Endothelial cell of umbilical vein (primary cell): ENCODE measurements at regions not wholly inside any gene's neighbourhood (a gene's known extent, or its start where the extent isn't known, plus 50 kb on each side); places are given as distances from the start of the nearest gene placed in this dataset.

ENCODE experiments used
- BruUV-seq: library from RNA; stranded (reverse); fragments of 400-500 nt; replicated peaks from 2 replicates; lab custom pipeline; 2021; lab: Mats Ljungman, UMichigan
- CTCF ChIA-PET: fragments of 300-600, 350-600 bp; sonication (Branson Sonifier 250); formaldehyde crosslinking; loops from one replicate; lab custom pipeline; 2021; ENCODE audit warnings: antibody characterized with exemption, inconsistent platforms; lab: Charles Lee
- POLR2A ChIA-PET: fragments of 300-600, 350-600 bp; sonication (Branson Sonifier 250); formaldehyde crosslinking; loops from one replicate; lab custom pipeline; 2021; ENCODE audit warnings: antibody characterized with exemption, inconsistent platforms; lab: Charles Lee
- DNase-seq: peaks from one replicate; pipeline ENCODE4 v3.0.0-alpha.2; 2011; ENCODE audit warnings: low read depth, low spot score
- FAIRE-seq: peaks from 2 replicates; lab custom pipeline; 2011; peaks lifted over from hg19 to GRCh38; lab: Jason Lieb, UNC
- H2AFZ ChIP-seq: 2 replicates; pipeline ENCODE4 v1.6.0; 2012; ENCODE audit warnings: low read depth, low read length, control low read depth, inconsistent platforms
- H3K27ac ChIP-seq: 2 replicates; pipeline ENCODE4 v1.5.1; 2011; ENCODE audit warnings: low read depth, mild to moderate bottlenecking, control low read depth, low read length, moderate library complexity; ENCODE audit not compliant: insufficient read depth
- H3K27me3 ChIP-seq, 2 experiments: 2 replicates each; pipeline versions ENCODE4 v1.6.0 to v1.6.1; 2011; ENCODE audit warnings: low read length in 2 of 2, mixed read lengths in 1 of 2; ENCODE audit not compliant: control insufficient read depth in 2 of 2, insufficient read depth in 2 of 2
- H3K36me3 ChIP-seq, 2 experiments: 2 replicates in 1 of 2; 3 replicates in 1 of 2; pipeline ENCODE4 v1.5.1; 2011; ENCODE audit warnings: low read length in 2 of 2, mild to moderate bottlenecking in 1 of 2, moderate library complexity in 1 of 2; ENCODE audit not compliant: control insufficient read depth in 2 of 2, insufficient read depth in 2 of 2; ENCODE audit errors: extremely low read depth in 1 of 2
- H3K4me1 ChIP-seq: 3 replicates; pipeline ENCODE4 v1.5.1; 2011; ENCODE audit warnings: mild to moderate bottlenecking, low read length; ENCODE audit not compliant: control insufficient read depth, insufficient read depth; ENCODE audit errors: extremely low read depth
- H3K4me2 ChIP-seq: 2 replicates; pipeline ENCODE4 v1.6.1; 2011; ENCODE audit warnings: low read length, control low read depth, mixed read lengths; ENCODE audit not compliant: insufficient read depth
- H3K4me3 ChIP-seq, 3 experiments: fragments of 200-600 bp in 1 of 3; sonication (generic), shearing (Covaris generic) in 1 of 3; replicated peaks in 1 of 3; 2 replicates each; pipeline ENCODE4 v1.5.1; 2011 to 2016; ENCODE audit warnings: control low read depth in 3 of 3, low read length in 3 of 3, mild to moderate bottlenecking in 2 of 3, inconsistent platforms in 1 of 3, low read depth in 1 of 3, moderate library complexity in 1 of 3; ENCODE audit not compliant: insufficient read depth in 1 of 3
- H3K79me2 ChIP-seq: 2 replicates; pipeline ENCODE4 v1.6.0; 2012; ENCODE audit warnings: low read length, inconsistent platforms; ENCODE audit not compliant: control insufficient read depth, insufficient read depth
- H3K9ac ChIP-seq: replicated peaks from 2 replicates; pipeline ENCODE3; 2011; ENCODE audit warnings: low read length, control low read depth; ENCODE audit not compliant: insufficient read depth; ENCODE audit errors: extremely low read depth
- H3K9me1 ChIP-seq: replicated peaks from 3 replicates; pipeline ENCODE4 v1.6.0; 2011; ENCODE audit warnings: mild to moderate bottlenecking, low read length; ENCODE audit not compliant: control insufficient read depth, insufficient read depth; ENCODE audit errors: extremely low read depth
- H3K9me3 ChIP-seq: replicated peaks from 2 replicates; pipeline ENCODE4 v1.5.1; 2012; ENCODE audit warnings: low read length, inconsistent platforms; ENCODE audit not compliant: control insufficient read depth, insufficient read depth
- H4K20me1 ChIP-seq: replicated peaks from 2 replicates; pipeline ENCODE3; 2011; ENCODE audit warnings: mild to moderate bottlenecking, low read length; ENCODE audit not compliant: control insufficient read depth, insufficient read depth; ENCODE audit errors: extremely low read depth
- EZH2 ChIP-seq: IDR thresholded peaks from 2 replicates; pipeline ENCODE4 v1.6.1; 2012; ENCODE audit warnings: borderline replicate concordance, low read depth, mild to moderate bottlenecking, moderate library complexity, low read length, inconsistent platforms; ENCODE audit not compliant: severe bottlenecking
- FOS ChIP-seq: IDR thresholded peaks from 2 replicates; pipeline ENCODE4 v1.6.1; 2011; ENCODE audit warnings: mild to moderate bottlenecking, low read length, moderate library complexity, borderline replicate concordance; ENCODE audit not compliant: insufficient read depth
- GATA2 ChIP-seq: IDR thresholded peaks from 2 replicates; pipeline ENCODE4 v1.7.0; 2011; ENCODE audit warnings: low read depth, mild to moderate bottlenecking, moderate library complexity, mixed read lengths, low read length; ENCODE audit not compliant: insufficient read length, insufficient read depth
- JUN ChIP-seq: IDR thresholded peaks from 2 replicates; pipeline ENCODE4 v1.6.1; 2011; ENCODE audit warnings: borderline replicate concordance, low read depth; ENCODE audit not compliant: insufficient read length, insufficient read depth
- MAX ChIP-seq: IDR thresholded peaks from 2 replicates; pipeline ENCODE4 v1.6.1; 2011; ENCODE audit not compliant: insufficient read depth, insufficient read length
- MYC ChIP-seq: IDR thresholded peaks from one replicate; pipeline ENCODE4 v1.6.1; 2011; ENCODE audit warnings: mild to moderate bottlenecking, low read depth, low read length
- POLR2A ChIP-seq: IDR thresholded peaks from 2 replicates; pipeline ENCODE4 v1.6.1; 2012; ENCODE audit warnings: low read depth, mild to moderate bottlenecking, control low read depth, low read length
- POLR2AphosphoS5 ChIP-seq: IDR thresholded peaks from 2 replicates; pipeline ENCODE4 v1.6.1; 2012; ENCODE audit warnings: low read depth, mild to moderate bottlenecking, control low read depth, low read length, moderate library complexity; ENCODE audit not compliant: insufficient read depth
- dilution Hi-C: fragments of 300-500 bp; cut with MboI; formaldehyde crosslinking; loops from one replicate; pipeline ENCODE4 v1.15.0; 2019; ENCODE audit warnings: low sequenced_read_pairs; ENCODE audit not compliant: extremely low pct_ligation_motif_present
- intact Hi-C: fragments of 100-400 bp; cut with micrococcal nuclease; formaldehyde crosslinking; loops from one replicate; pipeline ENCODE4 v1.10.0; 2022
- TF ChIP-seq, protein P1 (sequence below), 2 donors: IDR thresholded peaks; 1 replicate in 1 of 2; 2 replicates in 1 of 2; pipeline ENCODE4 v1.5.1; 2011; ENCODE audit warnings: low read length in 2 of 2, mild to moderate bottlenecking in 2 of 2, moderate library complexity in 2 of 2, control low read depth in 1 of 2, inconsistent platforms in 1 of 2, low read depth in 1 of 2; ENCODE audit not compliant: insufficient read depth in 1 of 2; ENCODE audit errors: extremely low read depth in 1 of 2

GRCh38 chr5:133849116-133849515 is 119.3 kb downstream of the C5orf15 start:
- no peak overlapping the region for H3K27ac ChIP-seq
- no peak for TF ChIP-seq EZH2
- no peak for TF ChIP-seq MAX
- no peak for TF ChIP-seq FOS
- TF ChIP-seq POLR2A: no peak
- TF ChIP-seq POLR2AphosphoS5: no peak
- TF ChIP-seq, protein P1, sequence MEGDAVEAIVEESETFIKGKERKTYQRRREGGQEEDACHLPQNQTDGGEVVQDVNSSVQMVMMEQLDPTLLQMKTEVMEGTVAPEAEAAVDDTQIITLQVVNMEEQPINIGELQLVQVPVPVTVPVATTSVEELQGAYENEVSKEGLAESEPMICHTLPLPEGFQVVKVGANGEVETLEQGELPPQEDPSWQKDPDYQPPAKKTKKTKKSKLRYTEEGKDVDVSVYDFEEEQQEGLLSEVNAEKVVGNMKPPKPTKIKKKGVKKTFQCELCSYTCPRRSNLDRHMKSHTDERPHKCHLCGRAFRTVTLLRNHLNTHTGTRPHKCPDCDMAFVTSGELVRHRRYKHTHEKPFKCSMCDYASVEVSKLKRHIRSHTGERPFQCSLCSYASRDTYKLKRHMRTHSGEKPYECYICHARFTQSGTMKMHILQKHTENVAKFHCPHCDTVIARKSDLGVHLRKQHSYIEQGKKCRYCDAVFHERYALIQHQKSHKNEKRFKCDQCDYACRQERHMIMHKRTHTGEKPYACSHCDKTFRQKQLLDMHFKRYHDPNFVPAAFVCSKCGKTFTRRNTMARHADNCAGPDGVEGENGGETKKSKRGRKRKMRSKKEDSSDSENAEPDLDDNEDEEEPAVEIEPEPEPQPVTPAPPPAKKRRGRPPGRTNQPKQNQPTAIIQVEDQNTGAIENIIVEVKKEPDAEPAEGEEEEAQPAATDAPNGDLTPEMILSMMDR (IDR thresholded peaks at IDR 0.05; ENCODE audit: extremely low read depth in 1 of 2, insufficient read depth in 1 of 2, low read depth in 1 of 2, low read length in 2 of 2): no peak
- TF ChIP-seq MYC: no peak
- TF ChIP-seq JUN: no peak
- no peak for TF ChIP-seq GATA2
- H3K4me3 ChIP-seq: no peak overlapping the region
- DNase-seq: no peak
- BruUV-seq: no TSS peak
- H3K4me1 ChIP-seq: no peaks in the 10 kb centered on the region
- H4K20me1 ChIP-seq: no peaks in the 10 kb centered on the region
- H3K9me3 ChIP-seq: no peaks in the 10 kb centered on the region
- peaks cover 0 to 1% of the 10 kb centered on the region in 2 experiments for H3K27me3 ChIP-seq
- no peaks in the 10 kb centered on the region for H3K9me1 ChIP-seq
- CTCF ChIA-PET: interaction anchor here (1.6 kb wide), 1 partner anchor 17 kb away, joined by 4 read pairs; no protein-coding TSS in a partner anchor
- dilution Hi-C loops: no loop called here
- intact Hi-C loops: no loop called here
- H2AFZ ChIP-seq: no peak overlapping the region
- no peak overlapping the region for H3K4me2 ChIP-seq
- no peaks in the 10 kb centered on the region for H3K79me2 ChIP-seq
- no peak overlapping the region for H3K9ac ChIP-seq
- FAIRE-seq: no peak
- no peaks in the 10 kb centered on the region for H3K36me3 ChIP-seq
- POLR2A ChIA-PET: no interaction called here
